Hepatocyte (in vitro differentiated cells): ENCODE measurements at regions not wholly inside any gene's neighbourhood (a gene's known extent, or its start where the extent isn't known, plus 50 kb on each side); places are given as distances from the start of the nearest gene placed in this dataset.

Experiments
- EZH2 ChIP-seq: fragments of 200-600 bp; sonication (generic); IDR thresholded peaks from 2 replicates; pipeline ENCODE4 v1.6.1; 2016; ENCODE audit warnings: antibody characterized with exemption, mild to moderate bottlenecking, borderline replicate concordance
- EZH2phosphoT487 ChIP-seq: fragments of 200-600 bp; sonication (generic); IDR thresholded peaks from one replicate; pipeline ENCODE4 v1.6.1; 2018; ENCODE audit warnings: antibody characterized with exemption, mild to moderate bottlenecking, low read depth, moderate library complexity; ENCODE audit not compliant: unreplicated experiment, severe bottlenecking
- TF ChIP-seq, protein P1 (sequence below): fragments of 200-600 bp; sonication (generic); IDR thresholded peaks from 2 replicates; pipeline ENCODE4 v1.5.1; 2016; ENCODE audit warnings: antibody characterized with exemption, mild to moderate bottlenecking; ENCODE audit not compliant: poor library complexity

- TF ChIP-seq, protein P1, sequence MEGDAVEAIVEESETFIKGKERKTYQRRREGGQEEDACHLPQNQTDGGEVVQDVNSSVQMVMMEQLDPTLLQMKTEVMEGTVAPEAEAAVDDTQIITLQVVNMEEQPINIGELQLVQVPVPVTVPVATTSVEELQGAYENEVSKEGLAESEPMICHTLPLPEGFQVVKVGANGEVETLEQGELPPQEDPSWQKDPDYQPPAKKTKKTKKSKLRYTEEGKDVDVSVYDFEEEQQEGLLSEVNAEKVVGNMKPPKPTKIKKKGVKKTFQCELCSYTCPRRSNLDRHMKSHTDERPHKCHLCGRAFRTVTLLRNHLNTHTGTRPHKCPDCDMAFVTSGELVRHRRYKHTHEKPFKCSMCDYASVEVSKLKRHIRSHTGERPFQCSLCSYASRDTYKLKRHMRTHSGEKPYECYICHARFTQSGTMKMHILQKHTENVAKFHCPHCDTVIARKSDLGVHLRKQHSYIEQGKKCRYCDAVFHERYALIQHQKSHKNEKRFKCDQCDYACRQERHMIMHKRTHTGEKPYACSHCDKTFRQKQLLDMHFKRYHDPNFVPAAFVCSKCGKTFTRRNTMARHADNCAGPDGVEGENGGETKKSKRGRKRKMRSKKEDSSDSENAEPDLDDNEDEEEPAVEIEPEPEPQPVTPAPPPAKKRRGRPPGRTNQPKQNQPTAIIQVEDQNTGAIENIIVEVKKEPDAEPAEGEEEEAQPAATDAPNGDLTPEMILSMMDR, result no peak
- TF ChIP-seq EZH2, result no peak
- TF ChIP-seq EZH2phosphoT487, result no peak
These were observed 324.1 kb downstream of the IGSF11 start for GRCh38 chr3:118710532-118710931.
